ENCODE measurements at regions not wholly inside any gene's neighbourhood (a gene's known extent, or its start where the extent isn't known, plus 50 kb on each side); places are given as distances from the start of the nearest gene placed in this dataset.

- TF ChIP-seq MXI1 (conservative IDR thresholded peaks at IDR 0.05; ENCODE audit: poor library complexity, severe bottlenecking): no peak
- TF ChIP-seq SMC3 (conservative IDR thresholded peaks at IDR 0.05; ENCODE audit: poor library complexity): no peak
- TF ChIP-seq POLR2AphosphoS5 (IDR thresholded peaks at IDR 0.05): no peak
- TF ChIP-seq EP300 (conservative IDR thresholded peaks at IDR 0.05; ENCODE audit: poor library complexity, severe bottlenecking): no peak
- TF ChIP-seq RAD21 (conservative IDR thresholded peaks at IDR 0.05): no peak
- TF ChIP-seq REST (IDR thresholded peaks at IDR 0.05; ENCODE audit: borderline replicate concordance): no peak
- no peak for TF ChIP-seq CTCF (IDR thresholded peaks at IDR 0.05; ENCODE audit: poor library complexity, severe bottlenecking)
- no peak for TF ChIP-seq EZH2 (IDR thresholded peaks at IDR 0.05; ENCODE audit: borderline replicate concordance, insufficient read depth, low read length, poor library complexity, severe bottlenecking)
- TF ChIP-seq TAF1 (IDR thresholded peaks at IDR 0.05; ENCODE audit: low read depth): no peak
- Histone ChIP-seq H3K27me3 (ENCODE audit: insufficient read depth, low read depth, low read length) (no peaks in the 10 kb centered on the region), H3K9me2 (ENCODE audit: insufficient read depth, low read length) (no peaks in the 10 kb centered on the region), H3K79me2 (replicated peaks; ENCODE audit: insufficient read depth, low read length) (no peaks in the 10 kb centered on the region), H3K4me2 (ENCODE audit: low read length) (no peak overlapping the region), H4K20me1 (ENCODE audit: insufficient read depth) (no peaks in the 10 kb centered on the region), H3F3A (ENCODE audit: insufficient read depth, low read length, poor library complexity, severe bottlenecking) (no peaks in the 10 kb centered on the region), H3K9ac (ENCODE audit: low read length) (no peak overlapping the region), H3K4me3 (ENCODE audit: low read length) (no peak overlapping the region), H3K9me3 (ENCODE audit: low read length) (no peaks in the 10 kb centered on the region), H2AFZ (ENCODE audit: low read depth, low read length) (no peak overlapping the region), H3K27ac (ENCODE audit: low read length) (no peak overlapping the region), H3K36me3 (ENCODE audit: insufficient read depth, low read length) (no peaks in the 10 kb centered on the region)
These were observed 222.3 kb downstream of the SNX10 start for GRCh38 chr7:26513948-26514347.

GRCh38 chr7:26514633-26515032, 223.0 kb downstream of the SNX10 start:
- no peaks in the 10 kb centered on the region for H3K9me3 ChIP-seq (ENCODE audit: low read length)
- H3K79me2 ChIP-seq (replicated peaks; ENCODE audit: insufficient read depth, low read length): no peaks in the 10 kb centered on the region
- no peak overlapping the region for H3K27ac ChIP-seq (ENCODE audit: low read length)
- no peaks in the 10 kb centered on the region for H3K9me2 ChIP-seq (ENCODE audit: insufficient read depth, low read length)
- no peak overlapping the region for H2AFZ ChIP-seq (ENCODE audit: low read depth, low read length)
- H4K20me1 ChIP-seq (ENCODE audit: insufficient read depth): no peaks in the 10 kb centered on the region
- no peak overlapping the region for H3K9ac ChIP-seq (ENCODE audit: low read length)
- no peak overlapping the region for H3K4me2 ChIP-seq (ENCODE audit: low read length)
- H3F3A ChIP-seq (ENCODE audit: insufficient read depth, low read length, poor library complexity, severe bottlenecking): no peaks in the 10 kb centered on the region
- H3K27me3 ChIP-seq (ENCODE audit: insufficient read depth, low read depth, low read length): no peaks in the 10 kb centered on the region
- no peaks in the 10 kb centered on the region for H3K36me3 ChIP-seq (ENCODE audit: insufficient read depth, low read length)
- no peak overlapping the region for H3K4me3 ChIP-seq (ENCODE audit: low read length)
- TF ChIP-seq SMC3 (conservative IDR thresholded peaks at IDR 0.05; ENCODE audit: poor library complexity) (no peak), TAF1 (IDR thresholded peaks at IDR 0.05; ENCODE audit: low read depth) (no peak), EP300 (conservative IDR thresholded peaks at IDR 0.05; ENCODE audit: poor library complexity, severe bottlenecking) (no peak), POLR2AphosphoS5 (IDR thresholded peaks at IDR 0.05) (no peak), EZH2 (IDR thresholded peaks at IDR 0.05; ENCODE audit: borderline replicate concordance, insufficient read depth, low read length, poor library complexity, severe bottlenecking) (no peak), RAD21 (conservative IDR thresholded peaks at IDR 0.05) (no peak), CTCF (IDR thresholded peaks at IDR 0.05; ENCODE audit: poor library complexity, severe bottlenecking) (no peak), REST (IDR thresholded peaks at IDR 0.05; ENCODE audit: borderline replicate concordance) (no peak), MXI1 (conservative IDR thresholded peaks at IDR 0.05; ENCODE audit: poor library complexity, severe bottlenecking) (no peak)

All from neural cell (in vitro differentiated cells).